CD14-positive monocyte (primary cell): ENCODE measurements at regions not wholly inside any gene's neighbourhood (a gene's known extent, or its start where the extent isn't known, plus 50 kb on each side); places are given as distances from the start of the nearest gene placed in this dataset.

ENCODE experiments used
- DNase-seq, 3 donors: peaks; one replicate each; pipeline ENCODE4 v3.0.0-alpha.2; 2011 to 2022
- H2AFZ ChIP-seq: 2 replicates; pipeline ENCODE4 v1.6.0; 2012; ENCODE audit warnings: mild to moderate bottlenecking, low read depth, low read length, inconsistent platforms; ENCODE audit not compliant: insufficient read depth, poor library complexity, severe bottlenecking
- H3K27ac ChIP-seq, 2 donors: 1 replicate in 1 of 2; 2 replicates in 1 of 2; pipeline ENCODE4 v1.5.1; 2012 to 2013; ENCODE audit warnings: low read length in 2 of 2, control low read depth in 1 of 2, inconsistent platforms in 1 of 2, low read depth in 1 of 2, mild to moderate bottlenecking in 1 of 2
- H3K27me3 ChIP-seq, 2 donors: one replicate each; pipeline versions ENCODE4 v1.6.0 to v1.6.1; 2011 to 2013; ENCODE audit warnings: low read length in 2 of 2; ENCODE audit not compliant: control insufficient read depth in 2 of 2, insufficient read depth in 2 of 2
- H3K36me3 ChIP-seq, 2 donors: replicated peaks in 1 of 2; 1 replicate in 1 of 2; 2 replicates in 1 of 2; pipeline versions ENCODE4 v1.5.1 to v1.6.1; 2012 to 2013; ENCODE audit warnings: low read length in 2 of 2, control low read depth in 1 of 2, inconsistent platforms in 1 of 2, mild to moderate bottlenecking in 1 of 2; ENCODE audit not compliant: insufficient read depth in 2 of 2, control insufficient read depth in 1 of 2
- H3K4me1 ChIP-seq, 2 donors: 1 replicate in 1 of 2; 2 replicates in 1 of 2; pipeline versions ENCODE4 v1.5.1 to v1.6.1; 2012 to 2013; ENCODE audit warnings: low read length in 2 of 2, control low read depth in 1 of 2, inconsistent platforms in 1 of 2, mild to moderate bottlenecking in 1 of 2, moderate library complexity in 1 of 2; ENCODE audit not compliant: insufficient read depth in 2 of 2, control insufficient read depth in 1 of 2
- H3K4me2 ChIP-seq: replicated peaks from 2 replicates; pipeline ENCODE3; 2012; ENCODE audit warnings: low read length, moderate library complexity, mild to moderate bottlenecking; ENCODE audit not compliant: poor library complexity, severe bottlenecking; ENCODE audit errors: extremely low read depth
- H3K4me3 ChIP-seq, 3 experiments: fragments of 200-600 bp in 1 of 3; sonication (generic) in 1 of 3; replicated peaks in 1 of 3; 1 replicate in 2 of 3; 2 replicates in 1 of 3; pipeline ENCODE4 v1.5.1; 2011 to 2013; ENCODE audit warnings: low read length in 3 of 3, mild to moderate bottlenecking in 3 of 3, control low read depth in 2 of 3, low read depth in 2 of 3, inconsistent platforms in 1 of 3, moderate library complexity in 1 of 3
- H3K79me2 ChIP-seq: 2 replicates; pipeline ENCODE4 v1.6.0; 2012; ENCODE audit warnings: mild to moderate bottlenecking, control low read depth, inconsistent platforms, low read length, moderate library complexity; ENCODE audit not compliant: insufficient read depth
- H3K9ac ChIP-seq: 2 replicates; pipeline ENCODE4 v1.6.0; 2017; ENCODE audit warnings: low read length, mild to moderate bottlenecking; ENCODE audit not compliant: insufficient read depth, poor library complexity, severe bottlenecking
- H3K9me3 ChIP-seq, 2 donors: replicated peaks in 1 of 2; 1 replicate in 1 of 2; 2 replicates in 1 of 2; pipeline versions ENCODE4 v1.5.1 to v1.6.1; 2012 to 2013; ENCODE audit warnings: low read length in 2 of 2, control low read depth in 1 of 2; ENCODE audit not compliant: control insufficient read depth in 1 of 2, insufficient read depth in 1 of 2
- H4K20me1 ChIP-seq: 2 replicates; pipeline ENCODE4 v1.6.0; 2012; ENCODE audit warnings: mild to moderate bottlenecking, low read length, control low read depth, moderate library complexity; ENCODE audit not compliant: insufficient read depth
- H3K27ac Mint-ChIP-seq, 7 donors: one replicate each; pipeline ENCODE4 v1.8.0; 2020; ENCODE audit warnings: mild to moderate bottlenecking in 7 of 7, mixed read lengths in 7 of 7, moderate library complexity in 6 of 7, inconsistent platforms in 2 of 7
- H3K27me3 Mint-ChIP-seq, 3 donors: one replicate each; pipeline ENCODE4 v1.8.0; 2021 to 2022; ENCODE audit warnings: low read depth in 3 of 3, mild to moderate bottlenecking in 3 of 3, mixed read lengths in 3 of 3, moderate library complexity in 3 of 3, inconsistent platforms in 1 of 3
- H3K36me3 Mint-ChIP-seq, 2 donors: one replicate each; pipeline ENCODE4 v1.8.0; 2020; ENCODE audit warnings: mixed read lengths in 2 of 2, inconsistent platforms in 1 of 2, mild to moderate bottlenecking in 1 of 2
- H3K4me1 Mint-ChIP-seq: one replicate; pipeline ENCODE4 v1.8.0; 2020; ENCODE audit warnings: mild to moderate bottlenecking, mixed read lengths
- H3K4me3 Mint-ChIP-seq, 2 donors: one replicate each; pipeline ENCODE4 v1.8.0; 2020; ENCODE audit warnings: mild to moderate bottlenecking in 2 of 2, mixed read lengths in 2 of 2, moderate library complexity in 1 of 2
- H3K9me3 Mint-ChIP-seq, 7 donors: one replicate each; pipeline ENCODE4 v1.8.0; 2020 to 2022; ENCODE audit warnings: mixed read lengths in 7 of 7, mild to moderate bottlenecking in 6 of 7, moderate library complexity in 6 of 7, inconsistent platforms in 2 of 7
- WGBS: methylation state at CpG from one replicate; pipeline ENCODE4 v1.1.5; 2013; ENCODE audit warnings: missing lambda C conversion rate; ENCODE audit not compliant: insufficient coverage; 5-methylcytosine and 5-hydroxymethylcytosine counted together
- intact Hi-C, 2 donors: fragments of 100-400 bp; cut with micrococcal nuclease; formaldehyde crosslinking; loops; one replicate each; pipeline versions ENCODE4 v1.15.0 to v1.15.1; 2023
- TF ChIP-seq, protein P1 (sequence below): fragments of 200-600 bp; IDR thresholded peaks from one replicate; pipeline ENCODE4 v1.8.0; 2022; ENCODE audit warnings: antibody characterized with exemption, mild to moderate bottlenecking

DNA sequence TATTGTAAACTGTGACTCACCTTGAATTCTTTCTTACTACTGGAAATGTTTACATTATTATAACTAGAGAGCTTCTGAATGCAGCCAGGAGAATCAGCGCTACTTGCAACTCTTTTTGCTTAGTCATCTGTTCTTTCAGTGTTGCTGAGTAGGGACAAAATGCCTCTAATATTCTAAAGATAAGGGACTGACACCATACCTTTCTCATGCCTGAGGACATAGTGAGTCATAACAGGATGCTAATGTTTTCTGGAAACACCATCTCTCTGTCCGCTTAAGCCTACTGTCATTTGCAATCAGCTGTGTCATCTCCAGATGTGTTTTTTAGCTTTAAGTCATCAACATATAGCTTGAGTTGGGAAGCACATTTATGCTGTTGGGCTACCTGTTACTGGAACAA is 108.3 kb downstream of the QRFPR start:
- TF ChIP-seq, protein P1, sequence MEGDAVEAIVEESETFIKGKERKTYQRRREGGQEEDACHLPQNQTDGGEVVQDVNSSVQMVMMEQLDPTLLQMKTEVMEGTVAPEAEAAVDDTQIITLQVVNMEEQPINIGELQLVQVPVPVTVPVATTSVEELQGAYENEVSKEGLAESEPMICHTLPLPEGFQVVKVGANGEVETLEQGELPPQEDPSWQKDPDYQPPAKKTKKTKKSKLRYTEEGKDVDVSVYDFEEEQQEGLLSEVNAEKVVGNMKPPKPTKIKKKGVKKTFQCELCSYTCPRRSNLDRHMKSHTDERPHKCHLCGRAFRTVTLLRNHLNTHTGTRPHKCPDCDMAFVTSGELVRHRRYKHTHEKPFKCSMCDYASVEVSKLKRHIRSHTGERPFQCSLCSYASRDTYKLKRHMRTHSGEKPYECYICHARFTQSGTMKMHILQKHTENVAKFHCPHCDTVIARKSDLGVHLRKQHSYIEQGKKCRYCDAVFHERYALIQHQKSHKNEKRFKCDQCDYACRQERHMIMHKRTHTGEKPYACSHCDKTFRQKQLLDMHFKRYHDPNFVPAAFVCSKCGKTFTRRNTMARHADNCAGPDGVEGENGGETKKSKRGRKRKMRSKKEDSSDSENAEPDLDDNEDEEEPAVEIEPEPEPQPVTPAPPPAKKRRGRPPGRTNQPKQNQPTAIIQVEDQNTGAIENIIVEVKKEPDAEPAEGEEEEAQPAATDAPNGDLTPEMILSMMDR = no peak
- H3K27ac Mint-ChIP-seq = no peak overlapping the region
- no peak overlapping the region for H3K4me2 ChIP-seq
- H3K36me3 ChIP-seq = no peaks in the 10 kb centered on the region
- no peaks in the 10 kb centered on the region for H3K9me3 Mint-ChIP-seq
- no peak overlapping the region for H3K9ac ChIP-seq
- WGBS = no CpG with 5 or more reads among the region's 2 CpGs
- no peak overlapping the region for H3K4me3 Mint-ChIP-seq
- intact Hi-C loops = no loop called here
- no peak overlapping the region for H3K27ac ChIP-seq
- H3K27me3 Mint-ChIP-seq = peaks cover 0 to 3% (median 2%) of the 10 kb centered on the region in 3 donors
- no peak overlapping the region for H3K4me3 ChIP-seq
- no peaks in the 10 kb centered on the region for H3K79me2 ChIP-seq
- H3K4me1 ChIP-seq = no peaks in the 10 kb centered on the region
- H3K4me1 Mint-ChIP-seq = peaks cover 6% of the 10 kb centered on the region
- H4K20me1 ChIP-seq = no peaks in the 10 kb centered on the region
- H3K27me3 ChIP-seq = no peaks in the 10 kb centered on the region
- H3K36me3 Mint-ChIP-seq = no peaks in the 10 kb centered on the region
- no peaks in the 10 kb centered on the region for H3K9me3 ChIP-seq
- H2AFZ ChIP-seq = no peak overlapping the region
- DNase-seq = no peak

DNA sequence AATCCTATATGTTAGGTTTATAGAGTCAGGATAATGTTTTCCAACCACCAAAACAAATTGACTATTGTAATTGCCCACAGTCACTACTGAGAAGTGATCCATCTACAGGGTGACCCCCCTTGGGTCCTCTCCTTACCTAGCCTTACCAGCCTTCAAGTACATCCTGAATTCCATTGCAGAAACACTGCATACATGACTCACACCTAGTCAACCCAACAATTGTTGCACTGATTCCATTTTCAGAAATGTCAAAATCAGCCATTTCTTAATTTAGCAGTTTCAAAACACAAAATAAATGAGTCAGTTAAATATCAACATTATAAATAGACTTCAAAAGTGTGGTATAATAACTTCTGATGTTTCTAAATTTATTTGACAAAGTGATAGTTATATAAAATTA is 106.3 kb upstream of the TNIP3 start:
- Histone ChIP-seq H3K4me3 (no peak overlapping the region), H3K27ac (no peak overlapping the region), H3K79me2 (no peaks in the 10 kb centered on the region), H3K36me3 (no peaks in the 10 kb centered on the region), H3K9ac (no peak overlapping the region), H2AFZ (no peak overlapping the region), H3K9me3 (no peaks in the 10 kb centered on the region), H3K4me1 (peaks cover 0 to 4% of the 10 kb centered on the region in 2 donors), H3K27me3 (no peaks in the 10 kb centered on the region), H4K20me1 (no peaks in the 10 kb centered on the region), H3K4me2 (no peak overlapping the region)
- intact Hi-C loops = no loop called here
- no peak for DNase-seq
- Mint-ChIP-seq H3K4me3 (no peak overlapping the region), H3K27ac (no peak overlapping the region), H3K9me3 (no peaks in the 10 kb centered on the region), H3K4me1 (peaks cover 13% of the 10 kb centered on the region), H3K36me3 (no peaks in the 10 kb centered on the region), H3K27me3 (peaks cover 0 to 3% (median 3%) of the 10 kb centered on the region in 3 donors)
- TF ChIP-seq, protein P1 = no peak
